Fibroblast of skin of left biceps (primary cell): ENCODE measurements at regions not wholly inside any gene's neighbourhood (a gene's known extent, or its start where the extent isn't known, plus 50 kb on each side); places are given as distances from the start of the nearest gene placed in this dataset.

Source experiments
- DNase-seq, 2 experiments: peaks; one replicate each; pipeline ENCODE4 v3.0.0-alpha.2; 2013; ENCODE audit warnings: low read depth in 2 of 2

DNA sequence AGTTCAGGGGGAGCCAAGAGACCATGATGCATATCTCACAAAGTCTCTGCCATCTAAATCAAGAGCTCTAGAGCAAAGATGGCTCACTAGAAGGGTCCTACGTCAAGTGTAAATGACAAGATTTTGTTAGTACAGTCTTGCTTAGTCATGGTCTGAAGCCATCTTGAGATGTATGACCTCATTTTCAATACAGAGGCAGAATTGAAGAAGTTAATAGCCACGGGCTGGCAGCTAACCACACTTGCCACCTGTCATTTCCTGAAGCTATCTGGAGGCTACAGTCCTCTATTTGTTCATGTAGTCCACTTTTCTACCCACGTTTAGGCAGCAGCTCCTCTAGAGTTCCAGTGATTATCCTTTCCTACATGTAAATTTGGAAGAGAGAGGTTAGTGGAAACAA lies 231.7 kb upstream of the CDH12 start:
- DNase-seq: no peak

DNA sequence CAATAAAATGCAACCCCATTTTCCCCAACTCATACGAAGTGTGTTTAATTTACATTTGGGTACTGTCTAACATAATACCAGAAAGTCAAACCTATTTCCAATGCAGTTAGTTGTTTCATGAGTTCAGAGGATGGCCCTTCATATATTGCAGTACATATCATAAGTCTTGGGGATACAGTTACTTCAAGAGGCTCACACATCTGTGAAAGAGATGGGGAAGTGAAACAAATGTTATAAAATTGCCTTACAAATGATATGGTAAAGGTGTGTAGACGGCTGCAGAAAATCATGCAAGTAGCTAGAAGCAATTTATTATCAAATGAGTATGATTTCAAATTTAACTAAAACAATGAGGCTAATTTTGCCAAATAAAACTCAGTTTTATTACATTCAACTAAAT lies 219.0 kb upstream of the CDH12 start:
- no peak for DNase-seq

DNA sequence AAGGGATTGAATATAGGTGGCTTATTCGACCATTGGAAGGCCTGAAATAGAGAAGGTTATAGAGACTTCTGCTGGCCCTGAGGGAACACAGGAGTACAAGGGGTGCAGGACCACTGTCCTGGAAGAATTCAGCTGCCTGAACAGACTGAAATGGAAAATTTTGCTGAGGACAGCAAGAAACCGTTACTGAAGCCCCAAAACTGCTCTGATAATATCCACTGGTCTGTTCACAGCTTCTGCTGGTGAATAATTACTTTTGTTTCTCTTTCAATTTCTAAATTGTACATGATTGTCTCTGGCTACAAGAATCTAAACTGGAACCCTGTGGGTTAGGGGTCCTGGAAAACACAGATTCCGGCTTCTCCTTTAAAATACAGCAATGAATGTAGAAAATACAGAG lies 218.5 kb upstream of the CDH12 start:
- no peak for DNase-seq

DNA sequence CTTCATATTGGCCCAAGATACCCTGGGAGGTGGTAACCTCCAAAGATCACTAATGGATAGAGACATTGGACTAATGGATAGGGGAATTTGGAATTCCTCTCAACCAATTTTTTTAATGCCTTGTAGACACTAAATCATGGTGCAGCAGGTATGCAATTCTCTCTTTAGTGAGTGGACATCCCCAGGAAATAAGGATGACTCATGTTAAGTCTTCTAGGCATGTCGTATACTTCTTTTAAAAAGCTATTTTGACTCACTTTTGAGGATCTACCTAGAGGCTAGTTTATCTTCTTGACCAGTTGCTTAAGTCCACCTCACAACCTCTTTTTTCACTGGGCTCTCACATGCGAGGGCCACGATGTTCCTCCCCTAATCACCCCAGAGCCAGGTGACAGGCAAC lies 211.6 kb upstream of the CDH12 start:
- no peak for DNase-seq

DNA sequence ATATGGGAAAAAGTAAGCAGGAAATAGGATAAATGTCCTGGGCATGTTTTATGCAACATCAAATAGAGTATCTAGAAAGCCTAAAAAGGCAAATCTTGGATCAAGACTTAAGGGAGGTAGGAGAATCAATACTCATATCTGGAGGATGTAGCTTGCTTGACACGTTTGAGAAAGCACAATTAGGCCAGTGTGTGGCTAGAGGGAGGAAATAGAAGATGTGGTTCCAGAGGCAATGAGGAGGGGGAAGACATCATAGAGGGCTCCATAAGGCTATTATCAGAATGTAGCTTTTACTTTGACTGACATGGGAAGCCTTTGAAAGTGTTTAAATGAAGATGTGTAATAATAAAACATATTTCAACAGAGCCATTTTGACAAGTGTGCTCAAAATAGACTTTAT lies 200.7 kb upstream of the CDH12 start:
- DNase-seq: no peak

DNA sequence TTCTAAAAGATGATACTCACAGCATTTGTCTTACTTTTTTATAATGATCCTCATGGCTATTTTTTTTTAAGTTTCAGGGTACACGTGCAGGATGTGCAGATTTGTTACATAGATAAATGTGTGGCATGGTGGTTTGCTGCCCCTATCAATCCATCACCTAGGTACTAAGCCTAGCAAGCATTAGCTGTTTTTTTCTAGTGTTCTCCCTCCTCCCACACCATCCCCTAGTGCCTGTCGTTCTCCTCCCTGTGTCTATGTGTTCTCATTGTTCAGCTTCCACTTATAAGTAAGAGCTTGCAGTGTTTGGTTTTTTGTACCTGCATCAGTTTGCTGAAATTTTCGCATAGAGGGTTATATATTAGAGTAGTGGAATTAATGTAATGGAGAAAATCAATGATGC lies 189.1 kb upstream of the CDH12 start:
- DNase-seq: no peak

DNA sequence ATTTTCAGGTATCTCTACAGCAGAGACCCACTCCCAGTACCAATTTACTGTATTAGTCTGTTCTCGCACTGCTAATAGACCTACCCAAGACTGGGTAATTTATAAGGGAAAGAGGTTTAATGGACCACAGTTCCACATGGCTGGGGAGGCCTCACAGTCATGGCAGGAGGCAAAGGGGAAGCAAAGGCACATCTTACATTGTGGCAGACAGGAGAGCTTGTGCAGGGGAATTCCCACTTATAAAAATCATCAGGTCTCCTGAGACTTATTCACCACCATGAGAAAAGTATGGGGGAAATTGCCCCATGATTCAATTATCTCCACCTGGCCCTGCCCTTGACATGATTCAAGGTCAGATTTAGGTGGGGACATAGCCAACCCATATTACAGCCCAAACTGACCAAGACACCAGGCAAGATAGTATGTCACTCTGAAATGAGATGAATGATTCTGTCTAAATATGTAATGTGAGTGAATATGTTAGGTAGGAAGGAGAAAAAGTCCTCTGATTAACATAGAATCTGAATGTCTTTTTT lies 182.5 kb upstream of the CDH12 start:
- no peak for DNase-seq

DNA sequence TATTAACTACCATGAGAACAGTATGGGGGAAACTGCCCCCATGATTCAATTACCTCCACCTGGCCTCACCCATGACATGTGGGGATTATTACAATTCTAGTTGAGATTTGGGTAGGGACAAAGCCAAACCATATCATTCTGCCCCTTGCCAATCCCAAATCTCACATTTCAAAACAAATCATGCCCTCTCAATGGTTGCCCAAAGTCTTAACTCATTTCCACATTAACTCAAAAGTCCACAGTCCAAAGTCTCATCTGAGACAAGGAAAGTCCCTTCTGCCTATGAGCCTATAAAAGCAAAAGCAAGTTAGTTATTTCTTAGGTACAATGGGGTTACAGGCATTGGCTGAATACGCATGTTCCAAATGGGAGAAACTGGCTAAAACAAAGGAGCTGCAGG lies 180.7 kb upstream of the CDH12 start:
- no peak for DNase-seq

DNA sequence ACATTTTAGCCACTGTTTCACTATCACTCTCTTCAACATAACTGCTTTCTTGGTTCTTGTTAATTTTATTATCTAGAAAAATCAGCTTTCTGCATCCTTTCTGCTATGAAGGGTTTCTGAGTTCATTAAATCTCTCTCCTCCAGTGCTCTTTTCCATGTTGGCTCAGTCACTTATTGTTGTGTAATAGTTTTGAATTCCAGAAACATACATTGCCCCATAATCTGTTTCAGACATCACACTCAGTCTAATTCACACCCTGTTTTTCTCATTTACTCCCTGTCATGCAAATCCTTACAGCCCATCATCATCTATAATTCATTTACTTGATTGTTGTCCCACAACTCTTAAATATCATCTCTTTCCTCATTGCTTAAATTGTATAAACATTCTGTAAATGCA lies 176.1 kb upstream of the CDH12 start:
- no peak for DNase-seq

DNA sequence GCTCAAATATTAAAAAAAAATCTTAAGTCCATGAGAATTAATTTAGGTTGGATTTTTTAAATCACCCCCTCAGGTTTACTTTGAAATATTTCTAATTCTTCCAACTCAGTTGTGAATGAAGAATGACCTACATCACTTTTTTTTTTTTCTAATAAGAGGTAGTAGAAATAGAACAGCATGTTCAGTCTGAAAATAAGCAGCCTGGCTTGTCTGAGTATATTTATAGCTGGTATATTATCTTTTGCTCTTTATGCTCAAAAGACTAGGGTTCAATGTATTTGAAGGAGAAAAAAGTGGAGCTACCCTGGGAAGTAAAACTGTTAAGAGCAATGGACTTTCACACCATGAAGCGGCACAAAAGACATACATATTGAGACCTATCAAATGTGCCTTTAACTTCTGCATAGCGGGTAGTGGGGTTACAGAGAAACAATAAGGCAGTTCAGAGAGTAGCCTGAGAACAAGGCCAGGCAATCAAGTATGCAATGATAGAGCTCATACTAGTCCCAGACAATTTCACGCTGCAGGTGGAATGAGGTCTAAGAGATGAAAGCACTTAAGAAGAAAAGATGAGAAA lies 175.4 kb upstream of the CDH12 start:
- DNase-seq: no peak

DNA sequence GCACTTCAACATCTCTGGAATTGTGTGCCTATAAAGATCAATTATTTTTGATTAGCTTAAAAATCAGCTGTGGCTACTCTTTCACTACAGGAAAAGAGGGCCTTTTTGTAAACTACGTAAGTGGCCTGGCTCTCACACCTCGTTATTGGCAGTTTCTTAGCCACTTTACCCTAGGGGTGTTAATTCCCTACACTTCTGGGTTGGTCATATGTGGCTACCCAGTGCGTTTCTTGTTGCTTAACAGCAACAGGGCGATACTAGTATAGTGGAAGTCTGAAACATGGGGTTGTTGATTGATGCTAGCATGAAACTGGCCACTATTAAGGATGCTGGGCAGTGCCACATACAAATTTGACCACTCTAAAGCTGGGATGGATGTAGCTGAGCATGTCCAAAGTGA lies 174.7 kb upstream of the CDH12 start:
- no peak for DNase-seq

DNA sequence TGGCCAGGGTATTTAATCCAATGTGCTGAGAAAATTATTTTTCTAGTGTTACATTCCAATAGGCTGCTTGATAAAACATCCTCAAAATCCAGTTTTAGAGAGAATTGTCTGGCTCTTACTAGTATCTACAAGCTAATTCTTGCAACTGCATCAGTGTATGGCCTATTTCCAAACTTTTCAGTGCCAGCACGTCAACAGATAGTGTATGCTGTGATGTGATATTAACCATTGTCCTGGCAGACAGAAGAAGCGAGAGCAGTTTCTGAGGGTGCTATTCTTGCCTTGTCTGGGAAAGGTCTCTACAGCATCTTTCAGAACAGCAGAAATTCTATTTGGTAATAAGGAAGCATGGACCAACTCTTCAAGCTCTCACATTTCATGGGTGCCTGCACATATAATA lies 174.2 kb upstream of the CDH12 start:
- no peak for DNase-seq

DNA sequence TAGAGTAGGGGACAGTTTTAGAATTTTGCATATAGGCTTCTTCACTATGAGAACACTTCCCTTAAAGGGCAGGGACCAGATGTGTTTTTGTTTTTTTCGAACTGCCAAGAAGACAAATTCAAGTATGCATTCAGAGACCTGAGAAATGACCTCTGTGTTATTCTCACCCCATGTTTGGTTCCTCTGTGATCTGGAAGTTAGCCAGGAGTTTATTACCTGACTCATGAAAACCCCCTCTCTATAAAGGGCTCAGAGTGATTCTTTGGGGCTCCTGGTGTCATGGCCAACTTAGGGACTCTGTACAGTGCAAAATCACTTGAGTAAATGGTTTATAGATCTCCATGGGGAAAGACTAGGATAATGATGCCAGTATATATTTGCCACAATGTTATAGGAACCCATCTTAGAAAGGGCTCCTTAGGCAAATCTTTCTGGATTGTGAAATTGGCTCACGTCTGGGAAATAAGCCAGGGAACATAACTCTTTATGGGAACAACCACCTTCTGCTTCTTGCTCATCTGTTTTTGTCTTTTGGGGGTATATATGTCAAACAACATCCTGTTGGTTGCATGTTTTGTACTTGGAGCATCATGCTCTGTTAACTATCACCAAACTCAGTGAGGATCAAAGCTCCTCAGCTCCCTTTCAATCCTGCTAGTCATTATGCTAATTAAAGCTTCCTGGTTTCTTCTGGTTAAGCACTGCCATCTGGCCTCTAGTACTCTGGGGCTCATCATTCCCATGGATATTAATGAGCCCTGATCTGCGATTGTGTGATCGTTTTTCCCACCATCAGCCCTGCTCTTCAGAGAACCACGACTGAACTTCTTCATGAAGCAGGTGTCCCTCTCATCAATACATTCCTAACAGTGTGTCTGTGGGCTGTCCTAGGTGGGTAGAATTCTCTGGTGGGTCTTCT lies 173.4 kb upstream of the CDH12 start:
- no peak for DNase-seq

DNA sequence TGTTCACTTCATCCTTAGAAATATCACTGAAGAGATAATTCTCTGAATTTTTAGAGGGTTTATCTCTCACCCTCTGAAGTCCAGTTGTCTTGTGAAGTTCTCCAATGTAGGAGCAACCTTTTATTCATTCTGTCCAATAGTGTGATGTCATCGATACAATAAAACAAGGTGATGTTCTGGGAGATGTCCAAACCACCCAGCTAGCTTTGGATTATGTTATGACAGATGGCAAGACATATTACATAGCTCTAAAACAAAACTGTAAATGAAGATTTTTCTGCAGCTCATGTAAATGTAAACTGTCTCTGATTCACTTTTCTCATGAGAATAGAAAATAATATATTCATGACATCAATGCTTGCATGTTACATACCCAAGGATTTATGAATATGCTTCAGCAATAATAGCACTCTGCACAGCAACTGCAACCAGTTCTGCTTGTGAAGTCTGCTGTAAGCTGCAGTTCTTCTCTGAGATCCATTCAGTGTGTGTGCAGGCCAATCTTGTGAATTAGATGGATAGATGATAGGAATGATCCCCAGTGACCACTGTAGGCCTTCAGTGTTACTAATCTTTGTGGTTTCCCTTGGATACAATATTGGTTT lies 172.6 kb upstream of the CDH12 start:
- DNase-seq: no peak

DNA sequence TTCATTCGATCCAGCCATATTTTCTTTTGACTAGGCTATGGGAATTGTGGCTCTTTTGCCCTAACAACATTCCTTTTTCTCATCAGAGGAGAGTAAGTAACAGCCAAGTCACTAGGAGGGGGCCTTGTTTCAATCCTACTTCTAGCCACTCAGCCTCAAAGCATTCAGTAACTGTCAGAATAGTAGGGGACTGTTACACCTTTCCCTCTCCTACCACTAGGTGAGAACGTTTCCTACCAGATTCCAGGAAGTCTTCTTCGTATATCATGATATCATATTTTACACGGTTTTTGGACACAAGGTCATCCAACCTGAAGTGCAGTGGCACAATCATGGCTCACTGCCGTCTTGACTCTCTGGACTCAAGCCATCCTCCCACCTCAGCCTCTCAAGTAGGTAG lies 171.3 kb upstream of the CDH12 start:
- no peak for DNase-seq

DNA sequence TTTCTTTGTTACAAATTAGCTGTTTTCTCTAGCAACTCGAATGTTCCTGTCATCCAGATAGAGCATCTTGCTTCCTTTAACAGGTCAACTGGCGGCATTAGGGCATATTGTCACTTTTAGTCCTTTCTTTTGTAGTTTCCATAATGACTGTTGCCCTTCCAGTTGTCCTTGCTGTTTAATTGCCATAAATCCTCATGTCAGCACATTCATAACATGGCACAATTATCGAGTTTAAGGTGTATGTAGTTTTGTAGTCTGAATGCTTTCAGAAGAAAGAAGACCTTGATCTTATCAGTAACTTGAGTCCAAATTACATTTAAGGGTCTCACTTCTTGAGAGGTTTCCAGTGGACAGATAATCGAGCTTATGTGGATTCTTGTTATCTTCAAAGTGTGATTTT lies 161.7 kb upstream of the CDH12 start:
- no peak for DNase-seq

DNA sequence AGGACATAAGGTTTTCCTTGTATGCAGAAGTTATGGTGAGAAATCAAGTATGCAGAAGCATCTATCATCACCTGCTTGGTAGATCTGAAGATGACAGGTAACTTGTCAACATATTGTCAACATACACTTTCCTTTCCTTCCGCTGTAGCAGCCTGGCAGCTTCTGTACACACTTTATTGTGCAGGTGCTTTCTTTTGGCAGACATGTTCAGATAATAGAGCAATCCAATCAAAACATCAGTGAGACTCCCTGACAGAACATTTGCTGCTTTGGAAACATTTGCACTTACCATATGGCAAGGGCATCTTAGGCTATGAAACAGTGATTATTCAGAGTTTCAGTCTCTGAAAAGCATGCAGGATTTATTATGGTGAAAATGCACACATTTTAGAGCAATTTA lies 161.1 kb upstream of the CDH12 start:
- no peak for DNase-seq

DNA sequence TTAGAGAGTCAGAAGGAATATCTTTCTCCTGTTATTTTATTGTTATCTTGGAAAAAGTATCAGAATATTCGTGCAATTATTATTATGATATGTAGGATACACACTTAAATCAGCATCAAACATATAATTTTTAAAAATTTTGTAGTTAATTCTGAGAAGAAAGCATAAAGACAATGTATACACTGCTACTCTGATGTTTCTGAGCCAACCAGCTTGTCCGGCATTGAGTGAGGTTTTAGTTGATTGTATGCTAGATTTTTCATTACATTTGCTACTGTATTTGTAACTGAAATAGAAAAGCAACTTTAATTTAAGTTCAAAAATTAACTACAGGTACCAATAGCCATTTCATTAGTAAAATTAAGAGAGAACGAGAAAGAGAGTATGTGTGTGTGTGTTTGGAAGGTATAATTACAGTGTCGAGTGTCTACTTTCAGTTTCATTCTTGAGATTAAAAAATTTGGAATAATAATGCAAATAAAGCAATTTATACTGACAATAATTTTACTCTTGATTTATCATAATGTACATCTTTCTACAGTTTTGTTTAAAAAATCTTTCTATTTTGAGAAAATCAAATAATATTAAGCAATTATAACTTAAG lies 160.4 kb upstream of the CDH12 start:
- no peak for DNase-seq

DNA sequence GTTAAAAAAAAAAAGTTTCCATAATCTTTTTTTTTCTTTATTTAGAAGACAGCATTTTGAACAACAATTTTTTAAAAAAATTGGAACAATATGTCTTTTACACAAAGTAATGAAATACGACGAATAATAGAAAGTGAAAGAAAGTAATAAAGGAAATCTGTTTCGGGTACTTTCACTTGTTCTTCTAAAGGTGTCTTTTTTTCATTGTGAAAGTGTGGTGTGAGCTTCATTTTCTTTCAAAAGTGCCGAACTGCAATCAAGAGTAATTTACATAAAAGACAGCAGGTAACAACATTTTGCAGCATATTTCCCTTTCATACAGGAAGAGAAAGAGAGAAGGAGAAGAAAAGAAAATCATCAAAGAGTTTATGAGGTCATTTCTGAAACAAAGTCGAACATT lies 159.7 kb upstream of the CDH12 start:
- DNase-seq: no peak

DNA sequence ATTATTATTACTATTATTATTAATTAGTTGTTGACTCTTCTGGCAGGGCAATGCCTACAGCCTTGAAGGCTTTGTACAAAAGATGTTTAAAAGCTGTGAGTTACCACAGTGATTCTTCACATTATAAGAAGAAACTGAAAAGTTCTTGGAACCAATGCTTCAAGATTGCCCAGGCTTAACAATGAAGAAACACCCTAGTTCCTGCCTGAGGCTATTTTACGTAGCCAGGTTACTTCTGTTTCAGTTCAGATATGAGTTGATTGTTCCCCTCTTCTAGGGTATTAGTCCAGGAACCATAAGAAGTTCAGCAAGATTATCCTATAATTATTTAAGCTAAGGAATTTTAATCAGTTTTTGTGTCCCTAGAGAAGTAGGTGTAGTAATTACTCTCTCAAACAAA lies 154.6 kb upstream of the CDH12 start:
- DNase-seq: no peak

DNA sequence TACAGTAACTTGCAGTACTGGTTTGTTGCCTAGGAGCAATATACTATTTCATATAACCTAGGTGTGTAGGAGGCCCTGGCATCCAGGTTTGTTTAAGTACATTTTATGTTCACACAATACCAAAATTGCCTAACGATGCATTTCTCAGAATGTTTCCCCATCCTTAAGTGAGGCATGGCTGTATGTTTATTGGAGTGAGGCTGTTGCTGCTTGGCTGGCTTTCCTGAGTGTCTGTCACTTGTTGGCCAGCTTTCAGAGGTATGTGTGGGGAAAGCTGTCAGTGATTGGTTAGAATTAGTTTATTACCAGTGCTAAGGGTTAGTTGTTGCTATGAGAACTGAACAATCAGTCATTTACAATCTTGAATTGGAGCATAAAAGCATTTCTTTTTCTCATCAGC lies 154.1 kb upstream of the CDH12 start:
- DNase-seq: no peak

DNA sequence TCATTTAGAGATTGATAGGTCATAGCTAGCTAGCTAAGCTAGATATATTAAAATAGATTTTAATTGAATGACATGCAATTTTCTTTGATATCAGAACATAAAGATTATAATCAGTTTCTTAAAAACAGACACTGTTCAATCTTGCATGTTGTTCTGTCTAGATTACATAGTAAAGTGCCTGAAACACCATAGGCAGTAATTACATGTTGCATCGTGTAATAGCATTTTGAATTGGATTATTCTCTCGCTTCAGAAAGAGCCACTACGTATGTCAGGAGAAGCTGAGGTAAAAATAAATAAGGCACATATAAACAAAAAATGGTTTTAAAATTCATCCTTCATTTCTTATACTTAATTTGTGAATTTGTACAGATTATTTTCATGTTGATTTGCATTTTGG lies 148.0 kb upstream of the CDH12 start:
- no peak for DNase-seq

DNA sequence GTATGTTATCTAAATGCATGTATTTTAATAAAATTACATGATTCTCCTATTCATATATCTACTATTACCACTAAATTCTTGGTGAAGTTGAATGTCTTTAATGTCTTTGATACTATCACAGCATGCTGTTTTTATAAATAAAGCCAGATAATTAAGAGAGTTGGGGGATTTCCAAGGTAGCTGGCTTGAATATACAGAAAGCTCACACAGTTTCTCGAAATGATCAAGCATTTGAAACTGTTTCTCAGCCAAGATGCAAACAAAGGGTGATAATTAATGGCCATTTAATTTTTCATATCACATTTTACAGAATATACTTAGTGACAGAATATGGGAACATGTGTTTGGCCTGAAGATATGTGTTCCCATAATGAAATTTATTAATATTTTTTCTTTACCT lies 145.6 kb upstream of the CDH12 start:
- no peak for DNase-seq
